ENCODE measurements at regions not wholly inside any gene's neighbourhood (a gene's known extent, or its start where the extent isn't known, plus 50 kb on each side); places are given as distances from the start of the nearest gene placed in this dataset.
"Not testable (repeated sequence)": the region's sequence is repeated elsewhere in the genome, so short reads cannot be mapped to it uniquely, and the experiment has no call there.

GRCh38 chr2:105526000-105526925, 127.4 kb upstream of the FHL2 start:
- DNase-seq, result no peak

- DNase-seq, result no peak
Measured at GRCh38 chr2:105525201-105525600, 126.3 kb upstream of the FHL2 start.

GRCh38 chr2:105522645-105523044, 123.8 kb upstream of the FHL2 start:
- DNase-seq, result no peak

GRCh38 chr2:105521616-105522015, 122.8 kb upstream of the FHL2 start:
- no peak for DNase-seq

- DNase-seq, result no peak
Measured at GRCh38 chr2:105521176-105521575, 122.3 kb upstream of the FHL2 start.

GRCh38 chr2:105519516-105519915, 120.7 kb upstream of the FHL2 start:
- no peak for DNase-seq

GRCh38 chr2:105518897-105519296, 120.0 kb upstream of the FHL2 start:
- DNase-seq, result no peak

- peak; percentile 41 for DNase-seq
Measured at GRCh38 chr2:105517814-105518705, 119.2 kb upstream of the FHL2 start.

- no peak for DNase-seq
Measured at GRCh38 chr2:105515581-105516415, 116.9 kb upstream of the FHL2 start.

- no peak for DNase-seq
Measured at GRCh38 chr2:105514576-105514975, 115.7 kb upstream of the FHL2 start.

- DNase-seq, result no peak
Measured at GRCh38 chr2:105510761-105511528, 112.1 kb upstream of the FHL2 start.

GRCh38 chr2:105509269-105510086, 110.6 kb upstream of the FHL2 start:
- no peak for DNase-seq

- not testable (repeated sequence) for DNase-seq
Measured at GRCh38 chr2:105506860-105507259, 108.0 kb upstream of the FHL2 start.

GRCh38 chr2:105504459-105504858, 105.6 kb upstream of the FHL2 start:
- DNase-seq, result no peak

GRCh38 chr2:105502625-105503334, 103.9 kb upstream of the FHL2 start:
- DNase-seq, result no peak

GRCh38 chr2:105498281-105498846, 99.5 kb upstream of the FHL2 start:
- DNase-seq, result no peak

GRCh38 chr2:105497094-105497493, 98.2 kb upstream of the FHL2 start:
- DNase-seq, result no peak

- no peak for DNase-seq
Measured at GRCh38 chr2:105496271-105496670, 97.4 kb upstream of the FHL2 start.

GRCh38 chr2:105494683-105495425, 96.0 kb upstream of the FHL2 start:
- DNase-seq, result no peak

Measured in left hindlimb (tissue), 1 donor.